ENCODE measurements at regions not wholly inside any gene's neighbourhood (a gene's known extent, or its start where the extent isn't known, plus 50 kb on each side); places are given as distances from the start of the nearest gene placed in this dataset.

- TF ChIP-seq CTCF (IDR thresholded peaks at IDR 0.05), result no peak
- no peak for TF ChIP-seq EZH2 (IDR thresholded peaks at IDR 0.05)
Measured at GRCh38 chr11:92829121-92829520, 140.3 kb upstream of the MTNR1B start.
